ENCODE measurements at regions not wholly inside any gene's neighbourhood (a gene's known extent, or its start where the extent isn't known, plus 50 kb on each side); places are given as distances from the start of the nearest gene placed in this dataset.
"Not testable (repeated sequence)": the region's sequence is repeated elsewhere in the genome, so short reads cannot be mapped to it uniquely, and the experiment has no call there.

DNA sequence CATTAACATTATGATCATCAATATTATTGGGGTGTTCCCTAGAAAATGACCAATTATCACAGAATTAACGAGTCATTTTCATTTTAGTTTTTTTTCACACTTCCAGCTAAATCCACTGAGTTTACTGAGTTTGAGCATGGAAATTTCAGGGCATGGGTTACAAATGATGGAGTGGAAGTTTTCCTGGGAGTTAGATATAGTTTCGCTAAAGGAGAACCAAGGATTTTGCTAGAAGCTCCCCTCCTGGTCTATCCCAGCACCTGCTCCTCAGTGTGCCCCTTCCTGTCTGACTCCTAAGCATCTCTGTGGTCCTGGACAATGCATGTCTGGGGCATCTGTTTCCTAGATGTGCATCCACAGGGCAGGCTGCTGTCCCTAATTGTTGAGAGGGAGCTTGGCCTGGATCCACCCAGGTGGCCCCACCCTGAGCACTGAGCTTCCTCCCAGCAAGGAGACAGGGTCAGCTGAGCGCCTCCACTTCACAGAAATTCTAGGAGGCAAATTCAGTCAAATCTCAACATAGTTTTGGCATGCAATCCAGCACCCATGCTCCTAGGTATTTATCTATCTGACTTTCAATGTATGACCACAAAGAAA is 102.3 kb upstream of the GOLGA6L6 start:
- Histone ChIP-seq H3K4me1 (no peaks in the 10 kb centered on the region), H3K9me3 (replicated peaks) (no peaks in the 10 kb centered on the region), H3K27me3 (ENCODE audit: low read depth) (peaks cover 32% of the 10 kb centered on the region), H3K36me3 (no peaks in the 10 kb centered on the region), H3K27ac (replicated peaks) (no peak overlapping the region), H3K4me3 (no peak overlapping the region)
- no peak for DNase-seq
- TF ChIP-seq, protein P1, sequence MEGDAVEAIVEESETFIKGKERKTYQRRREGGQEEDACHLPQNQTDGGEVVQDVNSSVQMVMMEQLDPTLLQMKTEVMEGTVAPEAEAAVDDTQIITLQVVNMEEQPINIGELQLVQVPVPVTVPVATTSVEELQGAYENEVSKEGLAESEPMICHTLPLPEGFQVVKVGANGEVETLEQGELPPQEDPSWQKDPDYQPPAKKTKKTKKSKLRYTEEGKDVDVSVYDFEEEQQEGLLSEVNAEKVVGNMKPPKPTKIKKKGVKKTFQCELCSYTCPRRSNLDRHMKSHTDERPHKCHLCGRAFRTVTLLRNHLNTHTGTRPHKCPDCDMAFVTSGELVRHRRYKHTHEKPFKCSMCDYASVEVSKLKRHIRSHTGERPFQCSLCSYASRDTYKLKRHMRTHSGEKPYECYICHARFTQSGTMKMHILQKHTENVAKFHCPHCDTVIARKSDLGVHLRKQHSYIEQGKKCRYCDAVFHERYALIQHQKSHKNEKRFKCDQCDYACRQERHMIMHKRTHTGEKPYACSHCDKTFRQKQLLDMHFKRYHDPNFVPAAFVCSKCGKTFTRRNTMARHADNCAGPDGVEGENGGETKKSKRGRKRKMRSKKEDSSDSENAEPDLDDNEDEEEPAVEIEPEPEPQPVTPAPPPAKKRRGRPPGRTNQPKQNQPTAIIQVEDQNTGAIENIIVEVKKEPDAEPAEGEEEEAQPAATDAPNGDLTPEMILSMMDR (IDR thresholded peaks at IDR 0.05; ENCODE audit: borderline replicate concordance) = no peak
- intact Hi-C loops (cut with micrococcal nuclease) = no loop called here

DNA sequence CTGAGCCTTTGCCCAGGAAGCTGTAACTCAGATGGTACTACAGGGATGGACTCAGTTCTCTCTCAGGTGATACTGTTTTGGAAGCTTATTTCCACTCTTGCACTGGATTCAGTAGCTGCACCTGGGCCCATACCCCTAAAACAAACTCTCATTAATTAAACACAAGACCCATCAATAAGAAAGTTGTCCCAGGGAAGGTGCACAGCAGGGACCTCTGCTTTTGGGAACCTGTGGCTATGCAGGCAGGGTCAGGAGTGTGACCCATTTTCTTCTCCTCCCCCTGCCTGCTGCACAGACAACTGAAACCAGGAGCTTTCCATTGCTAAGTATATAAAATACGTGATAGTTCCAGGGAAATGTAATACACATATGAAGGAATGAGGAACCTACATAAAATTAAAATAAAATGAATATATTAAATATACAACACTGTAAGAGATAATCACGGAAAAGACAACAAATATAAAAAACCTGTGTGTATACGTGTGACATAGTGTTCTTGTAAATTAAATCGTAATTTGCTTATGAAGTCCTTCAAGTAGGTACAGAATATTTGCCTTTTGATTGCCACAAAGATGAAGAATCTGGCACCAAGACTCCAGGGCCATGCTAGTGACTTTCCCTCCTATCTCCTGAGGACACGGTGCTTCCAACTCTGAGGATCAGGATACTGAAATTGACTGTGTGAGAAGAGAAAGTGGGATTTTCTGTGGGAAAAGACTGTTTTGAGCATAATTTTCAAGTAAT is 101.6 kb upstream of the GOLGA6L6 start:
- no peaks in the 10 kb centered on the region for H3K4me1 ChIP-seq
- TF ChIP-seq, protein P1 (IDR thresholded peaks at IDR 0.05; ENCODE audit: borderline replicate concordance) = no peak
- intact Hi-C loops (cut with micrococcal nuclease) = no loop called here
- H3K4me3 ChIP-seq = no peak overlapping the region
- no peak overlapping the region for H3K27ac ChIP-seq (replicated peaks)
- H3K9me3 ChIP-seq (replicated peaks) = no peaks in the 10 kb centered on the region
- peaks cover 32% of the 10 kb centered on the region for H3K27me3 ChIP-seq (ENCODE audit: low read depth)
- no peaks in the 10 kb centered on the region for H3K36me3 ChIP-seq
- DNase-seq = no peak

DNA sequence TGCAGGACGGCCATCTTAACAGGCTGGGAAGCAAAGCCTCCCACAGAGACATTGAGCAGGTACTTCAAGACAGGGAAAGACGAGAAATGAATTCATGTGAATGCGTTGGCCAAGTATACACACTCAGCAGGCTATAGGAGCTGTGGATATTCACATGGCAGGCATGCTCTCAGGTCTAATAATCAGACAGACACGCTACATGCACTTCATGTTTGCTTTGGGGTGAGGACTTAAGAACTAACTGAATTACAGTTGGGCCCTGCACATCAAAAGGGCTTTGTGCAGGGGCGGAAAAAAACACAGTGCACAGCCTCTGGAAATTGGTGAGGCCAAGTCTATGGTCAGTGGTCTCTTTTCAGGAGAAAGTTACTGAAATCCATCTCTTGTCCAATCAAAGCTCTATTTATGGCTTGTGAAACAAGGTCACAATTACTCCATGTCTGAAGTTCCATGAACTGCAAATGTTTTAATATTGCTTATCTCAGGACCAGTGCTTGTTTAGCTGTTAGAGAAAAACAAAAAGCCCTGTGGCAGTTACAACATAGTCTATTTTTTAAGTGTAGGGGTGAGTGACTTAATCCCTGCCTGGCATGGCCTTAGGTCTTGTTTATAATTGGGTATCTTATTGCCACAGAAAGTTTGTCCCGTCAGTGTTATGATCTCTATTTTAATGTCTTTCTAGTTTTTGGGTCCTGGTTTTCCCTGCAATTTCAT is 100.6 kb upstream of the GOLGA6L6 start:
- Histone ChIP-seq H3K4me1 (no peaks in the 10 kb centered on the region), H3K4me3 (no peak overlapping the region), H3K9me3 (replicated peaks) (no peaks in the 10 kb centered on the region), H3K27ac (replicated peaks) (no peak overlapping the region), H3K36me3 (no peaks in the 10 kb centered on the region), H3K27me3 (ENCODE audit: low read depth) (peaks cover 32% of the 10 kb centered on the region)
- DNase-seq = no peak
- intact Hi-C loops (cut with micrococcal nuclease) = no loop called here
- TF ChIP-seq, protein P1 (IDR thresholded peaks at IDR 0.05; ENCODE audit: borderline replicate concordance) = no peak

DNA sequence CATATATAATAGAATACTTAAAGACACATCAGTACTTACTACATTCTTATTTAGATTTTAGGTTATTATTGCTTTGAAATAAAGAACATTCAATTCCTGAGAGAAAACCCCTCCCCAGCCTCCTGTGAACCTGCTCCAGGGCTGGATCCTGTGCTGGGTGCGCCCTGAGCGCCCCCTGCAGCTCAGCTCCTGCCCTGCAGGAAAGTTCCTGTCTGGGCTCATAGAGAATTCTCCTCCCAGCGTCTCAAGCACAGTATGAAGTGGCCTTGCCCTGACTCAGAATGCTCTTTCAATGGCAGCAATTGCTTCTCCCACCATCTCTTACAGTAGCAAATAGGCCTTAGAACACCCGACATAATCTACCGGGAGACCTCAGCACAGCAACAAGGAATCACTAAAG is 98.8 kb upstream of the GOLGA6L6 start:
- H3K27me3 ChIP-seq (ENCODE audit: low read depth) = peaks cover 32% of the 10 kb centered on the region
- H3K36me3 ChIP-seq; H3K4me3 ChIP-seq; H3K9me3 ChIP-seq (replicated peaks); DNase-seq; intact Hi-C loops (cut with micrococcal nuclease); H3K4me1 ChIP-seq; H3K27ac ChIP-seq (replicated peaks): not testable (repeated sequence)

DNA sequence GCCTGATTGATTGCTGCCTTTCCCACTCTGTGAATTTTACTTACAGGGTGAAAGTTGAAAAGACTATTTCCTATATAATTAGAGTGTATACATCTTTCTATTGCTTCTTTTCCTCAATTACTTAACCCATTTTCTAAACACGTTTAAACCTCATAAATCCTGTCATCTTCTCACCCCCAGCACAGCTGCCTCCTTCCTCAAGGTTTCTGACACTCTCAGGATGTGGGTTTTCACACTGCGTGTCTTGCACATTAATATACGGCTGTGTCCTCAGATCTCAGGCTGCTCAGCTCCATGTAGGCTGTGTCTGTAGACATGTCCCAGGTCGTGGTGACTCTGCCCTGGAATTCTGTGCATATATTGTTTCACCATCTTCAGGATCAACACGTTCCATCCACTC is 97.6 kb upstream of the GOLGA6L6 start:
- DNase-seq; H3K4me3 ChIP-seq; H3K36me3 ChIP-seq; H3K9me3 ChIP-seq (replicated peaks); intact Hi-C loops (cut with micrococcal nuclease); H3K27ac ChIP-seq (replicated peaks); H3K4me1 ChIP-seq: not testable (repeated sequence)
- peaks cover 25% of the 10 kb centered on the region for H3K27me3 ChIP-seq (ENCODE audit: low read depth)

DNA sequence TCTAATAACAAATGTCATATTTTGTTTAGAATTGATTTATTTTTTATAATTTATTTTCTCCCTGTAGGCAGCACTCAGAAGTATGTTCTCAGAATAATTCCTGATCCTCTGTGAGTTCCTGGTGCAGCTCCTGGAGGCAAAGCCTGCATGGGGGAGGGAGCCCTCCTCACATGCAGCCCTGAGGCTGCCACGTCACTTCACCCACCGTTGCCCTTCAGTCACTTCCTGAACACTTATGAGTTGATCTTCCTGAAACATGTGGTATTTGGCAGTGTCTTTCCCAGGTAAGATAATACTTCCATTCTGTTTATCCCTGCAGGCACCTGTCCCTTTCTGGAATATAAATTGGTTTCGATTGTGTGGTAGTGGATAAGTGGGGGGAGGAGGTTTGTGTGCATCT is 95.9 kb upstream of the GOLGA6L6 start:
- H3K27ac ChIP-seq (replicated peaks); intact Hi-C loops (cut with micrococcal nuclease); H3K9me3 ChIP-seq (replicated peaks); H3K4me1 ChIP-seq; H3K36me3 ChIP-seq; DNase-seq; H3K4me3 ChIP-seq; H3K27me3 ChIP-seq (ENCODE audit: low read depth): not testable (repeated sequence)

DNA sequence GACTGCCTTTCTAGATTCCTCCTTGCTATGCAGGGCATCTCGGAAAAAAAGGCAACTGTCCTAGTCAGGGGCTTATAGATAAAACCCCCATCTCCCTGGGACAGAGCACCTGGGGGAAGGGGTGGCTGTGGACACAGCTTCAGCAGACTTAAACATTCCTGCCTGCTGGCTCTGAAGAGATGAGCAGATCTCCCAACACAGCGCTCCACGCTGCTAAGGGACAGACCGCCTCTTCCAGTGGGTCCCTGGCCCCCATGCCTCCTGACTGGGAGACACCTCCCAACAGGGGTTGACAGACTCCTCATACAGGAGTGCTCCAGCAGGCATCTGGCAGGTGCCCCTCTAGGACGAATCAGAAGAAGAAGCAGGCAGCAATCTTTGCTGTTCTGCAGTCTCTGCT is 87.9 kb upstream of the GOLGA6L6 start:
- H3K36me3 ChIP-seq; H3K27ac ChIP-seq (replicated peaks); H3K27me3 ChIP-seq (ENCODE audit: low read depth); H3K9me3 ChIP-seq (replicated peaks); H3K4me1 ChIP-seq; DNase-seq; intact Hi-C loops (cut with micrococcal nuclease); H3K4me3 ChIP-seq: not testable (repeated sequence)

DNA sequence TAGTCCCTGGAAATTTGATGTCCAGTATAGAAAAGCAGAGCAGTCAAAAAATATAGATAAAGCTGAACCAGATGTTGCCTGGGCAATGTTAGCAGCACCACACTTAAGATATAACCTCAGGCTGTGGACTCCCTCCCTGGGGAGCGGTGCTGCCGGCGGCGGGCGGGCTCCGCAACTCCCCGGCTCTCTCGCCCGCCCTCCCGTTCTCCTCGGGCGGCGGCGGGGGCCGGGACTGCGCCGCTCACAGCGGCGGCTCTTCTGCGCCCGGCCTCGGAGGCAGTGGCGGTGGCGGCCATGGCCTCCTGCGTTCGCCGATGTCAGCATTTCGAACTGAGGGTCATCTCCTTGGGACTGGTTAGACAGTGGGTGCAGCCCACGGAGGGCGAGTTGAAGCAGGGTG is 86.9 kb upstream of the GOLGA6L6 start:
- H3K36me3 ChIP-seq; H3K4me1 ChIP-seq; intact Hi-C loops (cut with micrococcal nuclease); H3K27me3 ChIP-seq (ENCODE audit: low read depth); DNase-seq; H3K9me3 ChIP-seq (replicated peaks); H3K4me3 ChIP-seq; H3K27ac ChIP-seq (replicated peaks): not testable (repeated sequence)

DNA sequence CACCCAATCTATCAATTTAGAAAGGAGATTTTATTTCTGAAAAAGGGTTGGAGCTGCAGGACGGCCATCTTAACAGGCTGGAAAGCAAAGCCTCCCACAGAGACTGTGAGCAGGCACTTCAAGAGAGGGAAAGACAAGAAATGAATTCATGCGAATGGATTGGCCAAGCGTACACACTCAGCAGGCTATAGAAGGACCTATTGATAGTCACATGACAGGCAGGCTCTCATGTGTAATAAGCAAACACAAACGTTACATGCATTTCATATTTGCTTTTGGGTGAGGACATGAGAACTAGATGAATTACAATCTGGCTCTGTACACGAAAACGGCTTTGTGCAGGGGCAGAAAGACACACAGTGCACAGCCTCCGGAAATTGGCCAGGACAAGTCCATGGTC is 83.9 kb upstream of the GOLGA6L6 start:
- H3K27me3 ChIP-seq (ENCODE audit: low read depth); H3K9me3 ChIP-seq (replicated peaks); intact Hi-C loops (cut with micrococcal nuclease); H3K4me3 ChIP-seq; H3K27ac ChIP-seq (replicated peaks); H3K4me1 ChIP-seq; H3K36me3 ChIP-seq; DNase-seq: not testable (repeated sequence)
